VCaP (cell line): ENCODE measurements at regions not wholly inside any gene's neighbourhood (a gene's known extent, or its start where the extent isn't known, plus 50 kb on each side); places are given as distances from the start of the nearest gene placed in this dataset.

Experiments
- H3K27ac ChIP-seq: fragments of 450-650 bp; 2 replicates; pipeline ENCODE4 v1.5.1; 2017
- CTCF ChIP-seq: fragments of 450-650 bp; conservative IDR thresholded peaks from 2 replicates; pipeline ENCODE4 v1.5.1; 2017; ENCODE audit warnings: mild to moderate bottlenecking, moderate library complexity

- no peak for TF ChIP-seq CTCF
These were observed 1421.6 kb upstream of the CDH8 start for GRCh38 chr16:63457869-63458268.

DNA sequence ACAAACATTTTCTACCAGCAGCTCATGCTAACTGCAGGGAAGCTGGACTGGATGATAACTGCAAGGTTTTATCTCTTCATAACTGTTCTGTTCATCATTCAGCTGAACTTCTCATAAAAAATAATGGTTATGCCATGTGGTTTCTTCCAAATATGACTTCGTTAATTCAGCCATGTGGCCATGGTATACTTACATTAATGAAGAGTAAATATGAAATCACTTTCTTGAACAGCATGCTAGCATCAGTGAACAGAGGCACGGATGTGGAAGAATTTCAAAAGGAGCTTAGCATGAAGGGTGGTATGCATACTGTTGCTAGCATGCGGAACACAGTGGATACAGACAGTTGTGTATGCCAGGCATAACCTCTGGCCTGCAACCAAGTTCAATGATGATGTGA, 1417.0 kb upstream of the CDH8 start:
- TF ChIP-seq CTCF = no peak
- no peak overlapping the region for H3K27ac ChIP-seq

More at GRCh38 chr16:63457869-63458268, 1421.6 kb upstream of the CDH8 start:
- no peak overlapping the region for H3K27ac ChIP-seq

- H3K27ac ChIP-seq = no peak overlapping the region
- TF ChIP-seq CTCF = no peak
These were observed 1410.9 kb upstream of the CDH8 start for GRCh38 chr16:63447121-63447520.

DNA sequence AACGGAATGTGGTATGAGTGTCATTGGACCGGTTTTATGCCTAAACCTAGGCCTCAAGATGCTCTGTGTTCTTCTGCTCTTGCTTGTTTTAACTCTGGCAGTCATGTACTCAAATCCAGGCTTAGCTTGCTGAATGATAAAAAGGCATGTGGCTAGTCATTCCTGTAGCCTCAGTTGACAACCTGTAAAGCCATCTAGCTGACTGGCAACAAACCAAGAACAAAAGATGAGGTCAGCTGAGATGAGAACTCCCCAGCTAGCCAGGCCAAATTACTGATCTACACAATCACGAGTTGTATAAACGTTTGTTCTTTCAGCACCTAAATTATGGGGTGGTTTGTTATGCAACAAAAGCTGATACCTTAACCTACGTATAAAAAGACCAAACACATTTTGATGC, 1406.0 kb upstream of the CDH8 start:
- H3K27ac ChIP-seq = no peak overlapping the region
- TF ChIP-seq CTCF = no peak

DNA sequence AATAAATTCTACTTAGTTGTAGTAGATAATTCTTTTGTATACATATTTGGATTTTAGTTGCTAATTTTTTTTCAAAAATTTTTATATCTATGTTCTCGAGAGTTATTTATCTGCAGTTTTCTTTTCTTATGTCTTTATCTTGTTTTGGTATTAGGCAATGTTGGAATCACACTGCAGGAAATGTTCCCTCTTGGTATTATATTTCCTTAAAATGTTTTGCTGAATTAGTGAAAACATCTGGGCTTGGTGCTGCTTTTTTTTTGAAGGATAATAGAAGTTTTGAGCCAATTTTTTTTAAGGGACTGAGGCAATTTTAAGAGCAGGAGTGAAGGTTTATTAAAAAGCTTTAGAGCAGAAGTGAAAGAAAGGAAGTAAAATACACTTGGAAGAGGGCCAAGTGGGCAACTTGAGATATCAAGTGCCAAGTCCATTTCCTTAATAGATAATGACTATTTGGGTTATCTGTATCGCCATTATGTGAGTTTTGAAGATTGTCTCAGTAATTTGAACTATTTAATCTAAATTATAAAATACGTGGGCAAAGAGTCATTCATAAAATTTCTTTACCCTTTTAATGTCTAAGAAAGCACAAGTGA, 1390.1 kb upstream of the CDH8 start:
- TF ChIP-seq CTCF = no peak
- H3K27ac ChIP-seq = no peak overlapping the region

DNA sequence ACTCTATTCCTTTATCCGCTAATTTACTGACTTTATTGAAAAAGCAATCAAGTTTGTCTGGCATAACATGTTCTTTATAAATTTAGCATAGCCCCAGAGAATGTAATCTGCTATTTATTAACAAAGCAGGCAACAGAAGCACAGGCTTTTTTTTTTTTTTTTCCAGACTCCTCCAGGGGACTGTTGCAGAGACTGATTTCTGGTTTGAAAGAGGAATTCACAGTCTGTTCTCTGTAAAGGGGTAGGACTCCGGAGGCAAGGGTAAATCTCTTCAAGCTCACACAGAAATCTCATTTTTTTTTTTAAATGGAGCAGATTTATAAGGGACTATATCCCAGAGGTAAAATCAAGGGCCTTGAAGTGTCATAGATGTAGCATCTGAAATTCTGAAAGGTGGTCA, 1386.5 kb upstream of the CDH8 start:
- no peak overlapping the region for H3K27ac ChIP-seq
- TF ChIP-seq CTCF = no peak

- H3K27ac ChIP-seq = no peak overlapping the region
These were observed 1380.5 kb upstream of the CDH8 start for GRCh38 chr16:63416712-63417111.

More at GRCh38 chr16:63416712-63417111, 1380.5 kb upstream of the CDH8 start:
- no peak for TF ChIP-seq CTCF
